ENCODE measurements at regions not wholly inside any gene's neighbourhood (a gene's known extent, or its start where the extent isn't known, plus 50 kb on each side); places are given as distances from the start of the nearest gene placed in this dataset. TPM values are rescaled to one million over a fixed set of nuclear protein-coding genes. Genes with fewer than 3 reads are reported as not detected.

DNA sequence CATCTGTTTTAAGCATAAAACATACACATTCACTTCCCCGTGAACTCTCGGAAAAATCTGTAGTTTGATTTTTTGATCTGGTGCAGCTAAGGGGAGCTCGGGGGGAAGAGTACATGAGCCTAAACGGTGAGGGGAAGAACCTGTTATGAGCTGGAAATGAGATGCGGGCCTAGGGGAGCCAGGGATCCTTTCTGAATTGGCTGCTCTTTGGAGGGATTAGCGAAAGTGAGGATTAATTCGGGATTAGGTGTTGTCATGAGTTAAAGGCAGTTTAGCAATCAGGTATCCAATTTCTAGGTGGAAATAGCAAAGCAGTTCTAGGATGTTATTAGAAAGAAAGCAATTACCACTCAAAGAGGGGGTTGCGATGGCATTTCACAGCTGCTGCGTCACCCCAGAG, 51.1 kb upstream of the ADARB2 start:
- H3K4me1 ChIP-seq (ENCODE audit: insufficient read depth, low read length), result peaks cover 3% of the 10 kb centered on the region; the same call in 1 of the 2 replicates
- no peak overlapping the region for H2BK12ac ChIP-seq (ENCODE audit: insufficient read length, low read depth, low read length)

More for the DNA sequence above, 51.1 kb upstream of the ADARB2 start:
- H3K27ac Mint-ChIP-seq, result no peak overlapping the region
- Histone ChIP-seq H3K9ac (ENCODE audit: extremely low read depth, insufficient read length, low read length) (no peak overlapping the region), H4K20me1 (ENCODE audit: control insufficient read depth, insufficient read depth, insufficient read length) (no peaks in the 10 kb centered on the region), H3K79me2 (ENCODE audit: insufficient read depth, low read length) (no peaks in the 10 kb centered on the region), H3K4ac (ENCODE audit: low read depth, low read length) (no peak overlapping the region), H2BK5ac (ENCODE audit: insufficient read length, low read length) (no peak overlapping the region), H3K27me3 (ENCODE audit: insufficient read depth, low read length) (no peaks in the 10 kb centered on the region), H3K56ac (ENCODE audit: insufficient read length, low read depth, low read length) (no peak overlapping the region), H3K9me3 (ENCODE audit: control insufficient read depth, low read depth, low read length) (no peaks in the 10 kb centered on the region), H2BK20ac (ENCODE audit: low read depth, low read length, poor library complexity, severe bottlenecking) (no peak overlapping the region), H2BK120ac (ENCODE audit: low read depth, low read length, poor library complexity, severe bottlenecking) (no peak overlapping the region), H2AFZ (ENCODE audit: low read length) (no peak overlapping the region), H4K8ac (replicated peaks; ENCODE audit: insufficient read length, low read depth, low read length) (no peak overlapping the region), H3K14ac (ENCODE audit: insufficient read depth, low read length) (no peak overlapping the region), H2AK5ac (ENCODE audit: insufficient read length, low read length) (no peak overlapping the region), H4K91ac (ENCODE audit: insufficient read length, low read depth, low read length) (no peak overlapping the region), H3K23me2 (ENCODE audit: insufficient read length, low read depth, low read length, poor library complexity, severe bottlenecking) (no peaks in the 10 kb centered on the region), H3K4me2 (ENCODE audit: insufficient read depth, insufficient read length, low read length) (no peak overlapping the region), H3K18ac (ENCODE audit: insufficient read length, low read depth, low read length) (no peak overlapping the region), H3T11ph (ENCODE audit: low read length) (no peak overlapping the region), H2BK15ac (ENCODE audit: low read depth, low read length) (no peak overlapping the region), H3K23ac (ENCODE audit: insufficient read length, low read depth, low read length) (no peak overlapping the region), H3K27ac (ENCODE audit: insufficient read length, low read depth, low read length) (no peak overlapping the region), H3K79me1 (ENCODE audit: insufficient read depth, low read depth, low read length, poor library complexity, severe bottlenecking) (no peaks in the 10 kb centered on the region), H4K5ac (ENCODE audit: insufficient read length, low read depth, low read length) (no peak overlapping the region)
- no CpG with 5 or more reads among the region's 9 CpGs for WGBS (ENCODE audit: extremely low coverage, insufficient read length, low lambda C conversion rate)
- DNase-seq, result no peak
- TF ChIP-seq, protein P1, sequence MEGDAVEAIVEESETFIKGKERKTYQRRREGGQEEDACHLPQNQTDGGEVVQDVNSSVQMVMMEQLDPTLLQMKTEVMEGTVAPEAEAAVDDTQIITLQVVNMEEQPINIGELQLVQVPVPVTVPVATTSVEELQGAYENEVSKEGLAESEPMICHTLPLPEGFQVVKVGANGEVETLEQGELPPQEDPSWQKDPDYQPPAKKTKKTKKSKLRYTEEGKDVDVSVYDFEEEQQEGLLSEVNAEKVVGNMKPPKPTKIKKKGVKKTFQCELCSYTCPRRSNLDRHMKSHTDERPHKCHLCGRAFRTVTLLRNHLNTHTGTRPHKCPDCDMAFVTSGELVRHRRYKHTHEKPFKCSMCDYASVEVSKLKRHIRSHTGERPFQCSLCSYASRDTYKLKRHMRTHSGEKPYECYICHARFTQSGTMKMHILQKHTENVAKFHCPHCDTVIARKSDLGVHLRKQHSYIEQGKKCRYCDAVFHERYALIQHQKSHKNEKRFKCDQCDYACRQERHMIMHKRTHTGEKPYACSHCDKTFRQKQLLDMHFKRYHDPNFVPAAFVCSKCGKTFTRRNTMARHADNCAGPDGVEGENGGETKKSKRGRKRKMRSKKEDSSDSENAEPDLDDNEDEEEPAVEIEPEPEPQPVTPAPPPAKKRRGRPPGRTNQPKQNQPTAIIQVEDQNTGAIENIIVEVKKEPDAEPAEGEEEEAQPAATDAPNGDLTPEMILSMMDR (conservative IDR thresholded peaks at IDR 0.05), result no peak
- H3K9me3 Mint-ChIP-seq, result peaks cover 0 to 3% of the 10 kb centered on the region in 2 experiments; a peak in 2 of 5 replicates
- H3K4me1 Mint-ChIP-seq, result peaks cover 18 to 28% of the 10 kb centered on the region in 2 experiments
- H3K36me3 Mint-ChIP-seq (ENCODE audit: insufficient read depth in 1 of 3, low read depth in 3 of 3), result no peaks in the 10 kb centered on the region; a peak in 2 of 7 replicates
- H3K4me3 Mint-ChIP-seq, result no peak overlapping the region
- H3K27me3 Mint-ChIP-seq (ENCODE audit: low read depth), result no peaks in the 10 kb centered on the region; the same call in 1 of the 2 replicates

Small RNA genes in the stretch of these regions (microRNA-seq; reads per million reads assigned to microRNA genes)
- not detected for gene MIR6072 (ENCODE audit: borderline microRNAs expressed)
